ENCODE measurements at regions not wholly inside any gene's neighbourhood (a gene's known extent, or its start where the extent isn't known, plus 50 kb on each side); places are given as distances from the start of the nearest gene placed in this dataset.

- H2AFZ ChIP-seq (replicated peaks) = no peak overlapping the region
These were observed 230.8 kb downstream of the CTH start for GRCh38 chr1:70641868-70642267.

DNA sequence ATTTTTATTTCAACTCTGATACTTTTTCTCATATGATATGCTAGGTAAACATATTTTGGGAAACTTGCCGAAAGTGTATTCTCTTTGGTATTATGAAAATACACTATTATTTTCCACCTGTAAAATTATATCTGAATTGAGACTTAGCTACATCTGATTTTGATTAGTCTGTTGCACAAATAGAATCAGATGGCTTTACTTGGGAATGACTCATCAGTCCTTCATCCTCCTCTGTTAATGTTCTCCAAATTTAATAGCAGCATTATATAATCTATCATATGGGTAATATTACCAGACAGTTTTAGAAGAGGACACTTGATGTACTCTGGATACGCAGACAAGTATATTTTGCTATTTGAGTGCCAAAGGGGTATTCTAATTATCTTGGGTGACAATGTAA, 245.3 kb downstream of the CTH start:
- Histone ChIP-seq H2AFZ (replicated peaks) (no peak overlapping the region), H3K27ac (no peak overlapping the region), H4K20me1 (ENCODE audit: low read depth) (no peaks in the 10 kb centered on the region), H3K27me3 (no peaks in the 10 kb centered on the region), H3K4me2 (no peak overlapping the region), H3K9me3 (ENCODE audit: low read depth) (no peaks in the 10 kb centered on the region), H3K79me2 (ENCODE audit: low read depth) (no peaks in the 10 kb centered on the region), H3K36me3 (no peaks in the 10 kb centered on the region), H3K9ac (no peak overlapping the region), H3F3A (ENCODE audit: low read depth) (no peaks in the 10 kb centered on the region), H3K4me3 (no peak overlapping the region), H3K4me1 (no peaks in the 10 kb centered on the region)
- Mint-ChIP-seq H3K27me3 (ENCODE audit: insufficient read depth, low read depth) (no peaks in the 10 kb centered on the region), H3K4me1 (no peaks in the 10 kb centered on the region), H3K9me3 (no peaks in the 10 kb centered on the region), H3K4me3 (no peak overlapping the region), H3K27ac (no peak overlapping the region), H3K36me3 (no peaks in the 10 kb centered on the region)
- TF ChIP-seq EZH2phosphoT487 (IDR thresholded peaks at IDR 0.05) (no peak), EZH2 (IDR thresholded peaks at IDR 0.05) (no peak)
- TF ChIP-seq, protein P1, sequence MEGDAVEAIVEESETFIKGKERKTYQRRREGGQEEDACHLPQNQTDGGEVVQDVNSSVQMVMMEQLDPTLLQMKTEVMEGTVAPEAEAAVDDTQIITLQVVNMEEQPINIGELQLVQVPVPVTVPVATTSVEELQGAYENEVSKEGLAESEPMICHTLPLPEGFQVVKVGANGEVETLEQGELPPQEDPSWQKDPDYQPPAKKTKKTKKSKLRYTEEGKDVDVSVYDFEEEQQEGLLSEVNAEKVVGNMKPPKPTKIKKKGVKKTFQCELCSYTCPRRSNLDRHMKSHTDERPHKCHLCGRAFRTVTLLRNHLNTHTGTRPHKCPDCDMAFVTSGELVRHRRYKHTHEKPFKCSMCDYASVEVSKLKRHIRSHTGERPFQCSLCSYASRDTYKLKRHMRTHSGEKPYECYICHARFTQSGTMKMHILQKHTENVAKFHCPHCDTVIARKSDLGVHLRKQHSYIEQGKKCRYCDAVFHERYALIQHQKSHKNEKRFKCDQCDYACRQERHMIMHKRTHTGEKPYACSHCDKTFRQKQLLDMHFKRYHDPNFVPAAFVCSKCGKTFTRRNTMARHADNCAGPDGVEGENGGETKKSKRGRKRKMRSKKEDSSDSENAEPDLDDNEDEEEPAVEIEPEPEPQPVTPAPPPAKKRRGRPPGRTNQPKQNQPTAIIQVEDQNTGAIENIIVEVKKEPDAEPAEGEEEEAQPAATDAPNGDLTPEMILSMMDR (IDR thresholded peaks at IDR 0.05) = no peak
- DNase-seq (ENCODE audit: low spot score) = no peak

More at GRCh38 chr1:70641868-70642267, 230.8 kb downstream of the CTH start:
- Mint-ChIP-seq H3K36me3 (no peaks in the 10 kb centered on the region), H3K27me3 (ENCODE audit: insufficient read depth, low read depth) (no peaks in the 10 kb centered on the region), H3K27ac (no peak overlapping the region), H3K4me3 (no peak overlapping the region), H3K4me1 (no peaks in the 10 kb centered on the region), H3K9me3 (no peaks in the 10 kb centered on the region)
- H3K79me2 ChIP-seq (ENCODE audit: low read depth) = no peaks in the 10 kb centered on the region
- H4K20me1 ChIP-seq (ENCODE audit: low read depth) = no peaks in the 10 kb centered on the region
- no peaks in the 10 kb centered on the region for H3K36me3 ChIP-seq
- H3K9ac ChIP-seq = no peak overlapping the region
- no peak overlapping the region for H3K27ac ChIP-seq
- H3K4me2 ChIP-seq = no peak overlapping the region
- TF ChIP-seq EZH2 (IDR thresholded peaks at IDR 0.05) = no peak
- no peaks in the 10 kb centered on the region for H3K27me3 ChIP-seq
- H3K4me3 ChIP-seq = no peak overlapping the region
- no peaks in the 10 kb centered on the region for H3K9me3 ChIP-seq (ENCODE audit: low read depth)
- H3K4me1 ChIP-seq = no peaks in the 10 kb centered on the region
- no peak for DNase-seq (ENCODE audit: low spot score)
- H3F3A ChIP-seq (ENCODE audit: low read depth) = no peaks in the 10 kb centered on the region

DNA sequence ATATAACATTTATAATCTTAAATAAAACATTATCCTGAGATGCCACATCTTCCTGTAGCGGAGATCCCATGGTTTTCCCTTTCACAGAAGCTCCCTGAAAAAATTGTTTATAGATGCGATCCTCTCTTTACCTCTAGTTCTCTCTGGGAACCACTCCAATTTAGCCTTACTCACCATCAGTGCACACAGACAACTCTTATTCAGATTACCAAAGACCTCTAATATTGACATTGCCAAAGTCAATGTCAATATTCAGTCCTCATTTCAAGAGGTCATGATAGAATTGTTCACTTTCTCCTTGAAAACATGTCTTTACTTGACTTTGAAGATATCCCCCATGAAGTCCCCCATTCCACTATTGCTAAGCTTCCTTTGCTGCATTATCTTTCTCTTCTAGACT, 248.8 kb downstream of the CTH start:
- H3K4me1 ChIP-seq = no peaks in the 10 kb centered on the region
- no peaks in the 10 kb centered on the region for H3K4me1 Mint-ChIP-seq
- no peaks in the 10 kb centered on the region for H3K27me3 Mint-ChIP-seq (ENCODE audit: insufficient read depth, low read depth)
- no peaks in the 10 kb centered on the region for H4K20me1 ChIP-seq (ENCODE audit: low read depth)
- H3K27ac Mint-ChIP-seq = no peak overlapping the region
- H3K27me3 ChIP-seq = no peaks in the 10 kb centered on the region
- H3K9me3 ChIP-seq (ENCODE audit: low read depth) = no peaks in the 10 kb centered on the region
- no peak overlapping the region for H2AFZ ChIP-seq (replicated peaks)
- H3F3A ChIP-seq (ENCODE audit: low read depth) = no peaks in the 10 kb centered on the region
- H3K36me3 Mint-ChIP-seq = no peaks in the 10 kb centered on the region
- H3K4me3 ChIP-seq = no peak overlapping the region
- no peaks in the 10 kb centered on the region for H3K79me2 ChIP-seq (ENCODE audit: low read depth)
- H3K9ac ChIP-seq = no peak overlapping the region
- H3K27ac ChIP-seq = no peak overlapping the region
- no peak for TF ChIP-seq EZH2phosphoT487 (IDR thresholded peaks at IDR 0.05)
- TF ChIP-seq, protein P1 (IDR thresholded peaks at IDR 0.05) = no peak
- no peaks in the 10 kb centered on the region for H3K36me3 ChIP-seq
- H3K4me3 Mint-ChIP-seq = no peak overlapping the region
- no peaks in the 10 kb centered on the region for H3K9me3 Mint-ChIP-seq
- H3K4me2 ChIP-seq = no peak overlapping the region
- DNase-seq (ENCODE audit: low spot score) = no peak

GRCh38 chr1:70666381-70667140, 255.5 kb downstream of the CTH start:
- DNase-seq (ENCODE audit: low spot score) = no peak
- TF ChIP-seq EZH2phosphoT487 (IDR thresholded peaks at IDR 0.05) (no peak), EZH2 (IDR thresholded peaks at IDR 0.05) (no peak)
- TF ChIP-seq, protein P1 (IDR thresholded peaks at IDR 0.05) = no peak
- H3K4me1 ChIP-seq = no peaks in the 10 kb centered on the region
- no peaks in the 10 kb centered on the region for H3K27me3 ChIP-seq
- Mint-ChIP-seq H3K36me3 (no peaks in the 10 kb centered on the region), H3K4me1 (no peaks in the 10 kb centered on the region), H3K27me3 (ENCODE audit: insufficient read depth, low read depth) (no peaks in the 10 kb centered on the region), H3K9me3 (no peaks in the 10 kb centered on the region), H3K27ac (no peak overlapping the region), H3K4me3 (no peak overlapping the region)
- no peaks in the 10 kb centered on the region for H3K79me2 ChIP-seq (ENCODE audit: low read depth)
- no peak overlapping the region for H2AFZ ChIP-seq (replicated peaks)
- no peaks in the 10 kb centered on the region for H4K20me1 ChIP-seq (ENCODE audit: low read depth)
- no peak overlapping the region for H3K9ac ChIP-seq
- no peaks in the 10 kb centered on the region for H3F3A ChIP-seq (ENCODE audit: low read depth)
- no peak overlapping the region for H3K27ac ChIP-seq
- no peaks in the 10 kb centered on the region for H3K36me3 ChIP-seq
- no peak overlapping the region for H3K4me3 ChIP-seq
- no peaks in the 10 kb centered on the region for H3K9me3 ChIP-seq (ENCODE audit: low read depth)
- H3K4me2 ChIP-seq = no peak overlapping the region
